HG03575 (cell line): ENCODE measurements at regions not wholly inside any gene's neighbourhood (a gene's known extent, or its start where the extent isn't known, plus 50 kb on each side); places are given as distances from the start of the nearest gene placed in this dataset.
"Not testable (repeated sequence)": the region's sequence is repeated elsewhere in the genome, so short reads cannot be mapped to it uniquely, and the experiment has no call there.

Source experiments
- ATAC-seq: cut with Tn5 transposase; IDR thresholded peaks from one replicate; pipeline ENCODE4 v1.9.1; 2021; ENCODE audit not compliant: unreplicated experiment, insufficient number of reproducible peaks, low FRiP score; ENCODE audit errors: extremely low read depth

DNA sequence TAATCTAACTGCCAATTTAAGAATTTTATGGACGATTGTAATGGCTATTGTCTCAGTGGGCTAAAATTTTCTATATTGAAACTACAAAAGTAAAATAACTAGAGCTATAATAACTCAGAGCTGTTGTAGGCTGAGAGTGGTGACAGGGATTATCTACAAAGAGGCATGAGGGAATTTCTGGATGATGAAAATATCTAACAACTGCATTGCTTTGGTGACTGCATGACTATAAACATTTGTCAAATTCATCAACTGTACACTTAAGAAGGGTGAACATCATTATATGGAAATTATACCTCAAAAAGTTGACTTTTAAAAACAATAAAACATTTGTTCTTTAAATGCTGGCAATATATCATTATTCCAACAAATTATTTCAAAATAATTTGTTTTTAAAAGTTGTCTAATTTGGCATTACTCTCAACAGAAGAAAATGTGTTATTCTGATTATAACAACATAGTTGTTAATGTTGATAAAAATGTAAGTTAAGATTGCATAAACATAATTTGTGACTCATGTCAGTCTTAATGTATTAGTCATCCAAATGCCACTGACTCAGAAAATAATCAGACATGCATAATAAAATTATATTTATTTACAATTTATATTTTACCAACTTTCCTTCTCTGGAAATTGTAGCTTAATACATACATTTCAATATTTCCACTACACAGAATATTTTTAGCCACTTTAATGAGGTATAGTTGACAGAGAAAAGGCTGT, 865.1 kb upstream of the VRK2 start:
- ATAC-seq, result no peak

- ATAC-seq, result no peak
Measured at GRCh38 chr2:57182916-57183315, 863.7 kb upstream of the VRK2 start.

DNA sequence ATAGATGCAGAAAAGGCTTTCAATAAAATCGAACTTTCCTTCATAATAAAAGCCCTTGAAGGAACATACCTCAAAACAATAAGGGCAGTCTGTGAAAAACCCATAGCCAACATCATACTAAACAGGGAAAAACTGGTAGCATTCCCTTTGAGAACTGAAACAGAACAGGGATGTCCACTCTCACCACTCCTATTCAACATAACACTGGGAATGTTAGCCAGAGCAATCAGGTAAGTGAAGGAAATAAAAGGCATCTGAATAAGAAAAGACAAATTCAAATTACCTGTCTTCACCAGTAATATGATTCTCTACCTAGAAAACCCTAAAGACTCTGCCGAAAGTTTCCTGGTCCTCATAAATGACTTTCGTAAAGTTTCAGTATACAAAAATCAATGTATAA, 861.0 kb upstream of the VRK2 start:
- ATAC-seq, result no peak

- no peak for ATAC-seq
Measured at GRCh38 chr2:57190007-57190406, 856.6 kb upstream of the VRK2 start.

DNA sequence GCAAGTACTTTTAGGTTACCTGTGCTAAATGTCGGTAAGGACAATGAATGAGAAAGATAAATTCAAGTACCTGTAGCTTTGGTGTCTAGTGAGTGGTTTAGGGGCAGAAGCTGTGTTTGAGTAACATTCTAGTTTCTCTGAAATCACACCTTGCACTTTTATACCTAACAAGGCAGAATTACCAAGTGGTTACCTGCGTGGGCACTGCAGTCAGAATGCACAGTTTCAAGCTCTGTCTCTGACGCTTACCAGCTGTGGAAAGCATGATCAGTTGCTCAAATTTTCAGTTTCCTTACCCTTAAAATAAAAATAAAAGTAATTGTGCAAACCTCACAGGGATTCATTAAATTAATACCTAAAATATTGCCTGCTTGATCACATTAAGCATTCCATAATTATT, 846.9 kb upstream of the VRK2 start:
- no peak for ATAC-seq

DNA sequence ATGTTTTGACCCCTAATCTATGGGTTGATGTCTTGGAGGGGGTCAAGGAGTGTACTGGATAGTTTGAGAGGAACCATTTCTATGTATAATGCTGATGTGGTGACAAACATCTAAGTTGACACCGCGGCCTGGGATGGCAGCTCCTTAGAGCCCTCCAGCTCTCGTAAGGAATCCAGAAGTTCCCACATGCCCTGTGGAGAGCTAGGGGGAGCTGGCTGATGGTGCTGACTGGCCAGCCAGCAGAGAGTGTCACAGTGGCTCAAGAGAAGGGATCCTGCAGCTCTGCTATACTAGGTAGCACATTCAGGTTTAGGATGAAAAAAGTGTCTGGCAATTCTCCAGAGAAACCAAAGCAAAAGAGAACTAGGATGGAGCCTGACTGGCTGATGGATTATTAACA, 842.2 kb upstream of the VRK2 start:
- ATAC-seq, result no peak

DNA sequence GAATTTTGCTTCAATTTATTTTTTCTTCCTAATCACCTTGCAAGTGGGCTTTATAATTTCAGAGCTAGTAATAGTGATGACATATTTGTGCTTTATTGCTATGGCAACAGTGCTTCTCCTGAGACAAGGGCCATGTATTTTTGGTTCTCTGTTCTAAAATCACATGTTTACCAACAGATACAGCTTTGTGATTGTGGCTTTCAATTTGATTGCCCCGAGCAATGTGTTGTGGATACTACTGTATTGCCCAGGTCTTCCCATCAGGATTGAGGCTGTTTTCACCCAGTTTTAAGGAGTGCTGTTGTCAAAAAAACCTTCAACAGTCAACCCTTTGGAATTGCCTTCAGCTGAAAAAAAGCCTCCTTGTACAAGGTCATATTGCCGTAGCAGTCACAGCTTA, 841.4 kb upstream of the VRK2 start:
- ATAC-seq, result no peak

DNA sequence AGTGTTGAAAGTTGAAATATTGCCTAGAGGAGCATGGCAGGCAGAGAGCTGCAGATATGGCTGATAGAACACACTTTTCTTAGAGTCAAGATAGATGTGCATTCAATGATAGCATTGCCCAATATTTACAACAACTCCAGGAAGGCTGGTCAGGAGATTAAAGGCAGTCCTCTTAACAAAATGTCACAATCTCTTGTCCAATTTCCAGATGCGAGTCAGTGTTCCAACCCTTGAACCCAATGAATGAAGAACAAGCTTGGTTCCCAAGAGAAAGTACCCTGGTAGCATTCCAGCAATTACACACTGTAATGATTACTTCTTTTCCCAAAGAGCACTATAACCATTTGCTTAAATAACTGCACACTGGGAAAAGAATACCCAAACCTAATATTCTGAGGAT, 839.4 kb upstream of the VRK2 start:
- ATAC-seq, result no peak

DNA sequence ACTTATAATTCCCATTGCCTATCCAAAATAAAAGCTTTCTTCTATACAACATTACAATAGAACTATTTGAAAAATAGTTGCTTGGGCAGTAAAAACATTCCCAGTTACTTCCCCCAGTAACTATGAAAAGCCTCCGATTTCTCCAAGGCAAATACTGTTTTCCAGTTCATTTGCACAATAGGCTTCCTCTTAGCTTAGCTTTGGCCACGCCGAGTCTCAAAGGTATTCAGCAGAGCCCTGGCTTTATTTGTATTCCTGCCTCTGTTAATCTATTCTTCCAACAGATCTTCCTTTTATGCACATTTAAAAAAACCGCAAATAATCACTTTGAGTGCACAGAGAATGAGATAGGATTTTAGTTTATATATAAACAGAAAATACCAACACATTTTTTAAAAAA, 836.8 kb upstream of the VRK2 start:
- ATAC-seq, result no peak

DNA sequence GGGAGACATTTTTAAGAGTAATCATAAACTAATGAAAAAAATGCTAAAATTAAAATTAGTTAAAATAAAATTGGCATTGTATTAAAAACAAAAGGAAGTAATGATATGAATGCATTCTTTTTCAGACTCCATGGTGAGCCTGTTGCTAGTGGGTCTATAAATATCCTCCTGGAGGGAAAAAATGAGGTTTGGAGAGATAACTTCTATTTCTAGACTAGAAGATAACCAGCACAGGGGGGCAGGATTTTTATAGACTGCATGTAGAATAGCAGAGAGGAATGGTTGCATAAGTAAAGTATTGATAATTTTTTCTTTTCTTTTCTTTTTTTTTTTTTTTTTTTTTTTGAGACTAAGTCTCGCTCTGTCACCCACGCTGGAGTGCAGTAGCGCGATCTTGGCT, 835.8 kb upstream of the VRK2 start:
- ATAC-seq, result no peak

- no peak for ATAC-seq
Measured at GRCh38 chr2:57217013-57217412, 829.6 kb upstream of the VRK2 start.

GRCh38 chr2:57218206-57218605, 828.4 kb upstream of the VRK2 start:
- no peak for ATAC-seq

DNA sequence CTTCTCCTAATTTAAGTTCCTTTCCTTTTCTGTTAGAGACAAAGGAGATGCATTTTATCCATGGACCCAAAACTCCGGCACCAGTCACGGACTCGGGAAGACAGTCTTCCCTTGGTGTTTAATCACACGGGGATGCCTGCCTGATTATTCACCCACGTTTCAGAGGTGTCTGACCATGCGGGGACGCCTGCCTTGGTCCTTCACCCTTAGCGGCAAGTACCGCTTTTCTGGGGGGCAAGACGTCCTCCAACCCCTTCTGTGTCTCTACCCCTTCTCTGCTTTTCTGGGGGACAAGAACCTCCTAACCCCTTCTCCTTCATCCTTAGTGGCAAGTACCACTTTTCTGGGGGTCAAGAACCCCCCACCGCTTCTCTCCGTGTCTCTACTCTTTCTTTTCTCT, 816.9 kb upstream of the VRK2 start:
- not testable (repeated sequence) for ATAC-seq

- ATAC-seq, result not testable (repeated sequence)
Measured at GRCh38 chr2:57232341-57232740, 814.3 kb upstream of the VRK2 start.

- not testable (repeated sequence) for ATAC-seq
Measured at GRCh38 chr2:57251495-57251894, 795.1 kb upstream of the VRK2 start.

- not testable (repeated sequence) for ATAC-seq
Measured at GRCh38 chr2:57276408-57276807, 770.2 kb upstream of the VRK2 start.

- no peak for ATAC-seq
Measured at GRCh38 chr2:57278451-57278850, 768.2 kb upstream of the VRK2 start.

GRCh38 chr2:57291209-57291608, 755.4 kb upstream of the VRK2 start:
- ATAC-seq, result no peak

GRCh38 chr2:57296795-57297517, 749.6 kb upstream of the VRK2 start:
- ATAC-seq, result no peak

- ATAC-seq, result no peak
Measured at GRCh38 chr2:57313678-57314077, 732.9 kb upstream of the VRK2 start.

GRCh38 chr2:57314682-57315081, 731.9 kb upstream of the VRK2 start:
- no peak for ATAC-seq
